Prostate gland (tissue), 2 donors: ENCODE measurements at regions not wholly inside any gene's neighbourhood (a gene's known extent, or its start where the extent isn't known, plus 50 kb on each side); places are given as distances from the start of the nearest gene placed in this dataset.

ENCODE experiments used
- DNase-seq: peaks from one replicate; pipeline ENCODE4 v3.0.0-alpha.2; 2019; ENCODE audit warnings: low spot score
- H3K27ac ChIP-seq, 2 donors: fragments of 200-600 bp; sonication (generic); 2 replicates each; pipeline ENCODE4 v1.5.1; 2017 to 2019
- H3K27me3 ChIP-seq: fragments of 200-600 bp; sonication (generic); replicated peaks from 2 replicates; pipeline ENCODE4 v1.5.1; 2019; ENCODE audit not compliant: insufficient read depth
- H3K36me3 ChIP-seq, 2 donors: fragments of 200-600 bp; sonication (generic); 1 replicate in 1 of 2; 2 replicates in 1 of 2; pipeline versions ENCODE4 v1.5.1 to v1.8.1; 2017 to 2019
- H3K4me1 ChIP-seq: fragments of 200-600 bp; sonication (generic); replicated peaks from 2 replicates; pipeline ENCODE4 v1.5.1; 2019
- H3K4me3 ChIP-seq, 2 donors: fragments of 200-600 bp; sonication (generic); 2 replicates each; pipeline ENCODE4 v1.5.1; 2017 to 2019
- H3K9me3 ChIP-seq: fragments of 200-600 bp; sonication (generic); 2 replicates; pipeline ENCODE4 v1.5.1; 2017
- CTCF ChIP-seq, 4 experiments: fragments of 200-600 bp in 2 of 4; fragments of 450-650 bp in 2 of 4; sonication (generic) in 2 of 4; IDR thresholded peaks; 1 replicate in 3 of 4; 2 replicates in 1 of 4; pipeline ENCODE4 v1.5.1; 2016 to 2019; ENCODE audit warnings: antibody characterized with exemption in 4 of 4, mild to moderate bottlenecking in 2 of 4, moderate library complexity in 2 of 4
- POLR2A ChIP-seq: fragments of 450-650 bp; IDR thresholded peaks from one replicate; pipeline ENCODE4 v1.6.1; 2016; ENCODE audit warnings: antibody characterized with exemption, mild to moderate bottlenecking
- POLR2AphosphoS5 ChIP-seq: sonication (generic); formaldehyde crosslinking; IDR thresholded peaks from one replicate; pipeline ENCODE4 v1.6.1; 2017; ENCODE audit warnings: antibody characterized with exemption
- WGBS: methylation state at CpG from one replicate; pipeline ENCODE4 v1.1.5; 2018; 5-methylcytosine and 5-hydroxymethylcytosine counted together
- intact Hi-C: fragments of 100-400 bp; cut with DNase I; formaldehyde crosslinking; loops from one replicate; pipeline ENCODE4 v1.14.2; 2022

DNA sequence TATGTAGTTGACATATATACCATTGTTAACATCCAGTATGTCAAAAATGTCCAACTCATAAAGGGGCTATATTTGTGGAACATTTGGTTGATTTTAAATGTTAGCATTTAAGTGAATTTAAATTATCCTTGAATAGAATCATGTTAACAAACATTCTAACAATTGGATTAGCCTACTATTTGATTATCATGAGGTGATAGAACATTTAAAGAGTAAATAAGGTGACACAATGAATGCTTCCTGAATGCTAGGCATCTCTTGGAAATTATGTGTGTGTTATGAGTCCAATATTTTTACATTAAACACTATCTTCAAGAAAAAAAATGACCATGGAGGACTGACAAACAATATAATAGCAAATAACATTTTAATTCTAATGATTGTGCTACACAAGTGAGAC lies 901.9 kb upstream of the AGA start:
- Histone ChIP-seq H3K4me3 (no peak overlapping the region), H3K9me3 (no peaks in the 10 kb centered on the region), H3K36me3 (no peaks in the 10 kb centered on the region), H3K27ac (no peak overlapping the region), H3K27me3 (no peaks in the 10 kb centered on the region), H3K4me1 (no peaks in the 10 kb centered on the region)
- TF ChIP-seq POLR2A (no peak), CTCF (IDR thresholded peaks at IDR 0.05) (no peak), POLR2AphosphoS5 (no peak)
- intact Hi-C loops: no loop called here
- no peak for DNase-seq

DNA sequence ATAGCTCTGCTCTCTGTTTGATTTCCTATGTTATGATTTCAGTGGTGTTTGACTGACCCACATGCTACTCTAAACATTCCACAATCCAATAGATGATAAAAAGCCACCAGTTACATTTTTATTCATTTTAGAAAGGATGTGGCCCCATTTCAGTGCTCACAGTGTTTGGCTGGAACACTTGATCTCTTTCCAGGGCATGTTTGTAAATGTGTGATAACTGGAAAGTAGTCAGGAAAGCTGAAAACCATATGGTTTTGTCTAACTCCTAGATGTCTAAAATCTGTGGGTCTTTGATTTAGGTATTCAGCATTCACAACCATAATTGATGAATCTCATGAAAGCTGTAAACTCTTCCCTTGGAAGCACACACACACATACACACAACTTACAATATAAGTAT lies 904.9 kb upstream of the AGA start:
- Histone ChIP-seq H3K4me3 (no peak overlapping the region), H3K36me3 (no peaks in the 10 kb centered on the region), H3K27me3 (no peaks in the 10 kb centered on the region), H3K4me1 (no peaks in the 10 kb centered on the region), H3K27ac (no peak overlapping the region), H3K9me3 (no peaks in the 10 kb centered on the region)
- intact Hi-C loops: no loop called here
- TF ChIP-seq POLR2A: no peak
- TF ChIP-seq CTCF (IDR thresholded peaks at IDR 0.05): no peak
- no peak for TF ChIP-seq POLR2AphosphoS5
- DNase-seq: no peak

DNA sequence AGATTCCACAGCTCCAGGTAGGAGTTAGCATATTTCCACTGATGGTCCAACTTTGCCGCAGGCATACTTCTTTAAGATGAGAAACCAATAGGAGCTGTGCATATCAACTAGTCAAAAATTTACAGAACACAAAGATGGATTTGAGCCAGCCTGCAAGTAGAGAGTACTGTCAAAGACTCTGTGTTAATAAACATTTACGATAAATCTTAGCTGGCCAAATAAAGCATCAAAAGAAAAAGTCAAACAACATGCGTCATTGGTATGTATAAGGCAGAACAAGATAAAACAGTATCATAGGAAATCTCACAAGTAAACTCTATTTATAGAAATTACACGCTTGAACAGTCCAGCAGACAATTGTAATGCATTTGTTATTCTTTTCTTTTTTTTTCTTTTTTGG lies 907.4 kb upstream of the AGA start:
- TF ChIP-seq POLR2AphosphoS5: no peak
- TF ChIP-seq CTCF (IDR thresholded peaks at IDR 0.05): no peak
- TF ChIP-seq POLR2A: no peak
- no peak for DNase-seq
- Histone ChIP-seq H3K4me1 (no peaks in the 10 kb centered on the region), H3K9me3 (no peaks in the 10 kb centered on the region), H3K27ac (no peak overlapping the region), H3K36me3 (no peaks in the 10 kb centered on the region), H3K27me3 (no peaks in the 10 kb centered on the region), H3K4me3 (no peak overlapping the region)
- 27% methylated on average over 4 of the region's 4 CpGs for WGBS
- intact Hi-C loops: no loop called here

DNA sequence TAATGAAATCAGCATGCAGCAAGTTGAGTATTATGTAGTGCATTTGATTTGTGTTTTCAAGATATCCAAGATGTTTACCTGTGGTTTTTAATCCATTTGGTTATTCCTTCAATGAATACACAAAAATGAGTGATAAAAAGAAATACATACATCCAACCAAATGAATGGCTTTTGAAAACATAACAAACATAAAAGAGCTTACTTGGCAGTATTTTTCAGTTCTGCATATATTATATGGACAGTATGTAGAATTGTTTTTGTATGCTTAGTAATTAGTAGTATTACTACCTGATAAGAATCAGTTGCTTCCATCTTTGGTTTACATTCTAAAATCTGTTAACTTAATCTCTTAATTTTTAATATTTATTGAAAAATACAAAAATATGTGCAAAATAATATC lies 908.9 kb upstream of the AGA start:
- no peak overlapping the region for H3K4me3 ChIP-seq
- no peak overlapping the region for H3K27ac ChIP-seq
- intact Hi-C loops: no loop called here
- no peak for TF ChIP-seq POLR2AphosphoS5
- no peak for DNase-seq
- no peaks in the 10 kb centered on the region for H3K36me3 ChIP-seq
- H3K9me3 ChIP-seq: no peaks in the 10 kb centered on the region
- no peaks in the 10 kb centered on the region for H3K4me1 ChIP-seq
- no peaks in the 10 kb centered on the region for H3K27me3 ChIP-seq

DNA sequence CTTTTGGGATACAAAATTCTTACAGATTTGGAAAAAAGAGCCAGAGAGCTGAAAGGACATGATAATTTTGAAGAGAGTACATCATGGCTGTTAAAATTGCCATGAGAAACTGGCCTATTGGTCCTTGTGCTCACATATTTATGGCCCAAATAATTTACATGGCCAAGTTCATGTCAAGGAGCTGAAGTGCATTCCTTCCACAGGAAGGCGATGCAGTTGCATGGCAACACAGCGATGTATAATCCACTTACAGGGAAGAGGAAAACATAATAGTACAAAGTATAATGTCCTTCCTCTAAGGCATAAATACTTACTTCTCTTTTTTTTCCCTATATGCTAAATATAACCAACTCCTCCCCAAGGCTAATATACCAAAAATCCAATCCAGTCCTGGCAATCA lies 914.5 kb upstream of the AGA start:
- no peak for DNase-seq
- Histone ChIP-seq H3K9me3 (no peaks in the 10 kb centered on the region), H3K27ac (no peak overlapping the region), H3K4me3 (no peak overlapping the region), H3K36me3 (no peaks in the 10 kb centered on the region), H3K27me3 (no peaks in the 10 kb centered on the region), H3K4me1 (no peaks in the 10 kb centered on the region)
- TF ChIP-seq POLR2A: no peak
- intact Hi-C loops: no loop called here
- WGBS: 87% methylated on average over 2 of the region's 2 CpGs

DNA sequence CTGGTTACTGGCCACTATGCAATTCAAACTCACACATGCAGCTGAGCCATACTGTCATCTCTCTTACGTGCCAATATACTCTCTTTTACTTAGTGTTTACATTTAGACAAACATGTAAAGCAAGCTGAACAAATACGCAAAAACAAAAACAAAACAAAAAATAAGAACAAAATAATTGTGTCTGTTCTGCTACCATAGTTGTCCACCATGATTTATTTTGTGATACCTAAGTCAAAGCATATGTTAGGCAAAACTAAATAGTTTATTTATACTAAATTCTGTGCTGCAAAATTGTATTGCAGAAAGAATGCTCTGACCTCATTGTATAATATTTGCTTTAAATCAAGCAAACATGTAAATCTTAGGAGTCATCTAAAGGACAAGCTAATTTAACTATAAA lies 943.2 kb upstream of the AGA start:
- 72% methylated on average over 2 of the region's 2 CpGs for WGBS
- no peak for DNase-seq
- H3K4me3 ChIP-seq: no peak overlapping the region
- H3K27me3 ChIP-seq: no peaks in the 10 kb centered on the region
- no peaks in the 10 kb centered on the region for H3K36me3 ChIP-seq
- no peak overlapping the region for H3K27ac ChIP-seq
- TF ChIP-seq POLR2A (no peak), CTCF (IDR thresholded peaks at IDR 0.05) (no peak)
- no peaks in the 10 kb centered on the region for H3K4me1 ChIP-seq
- no peaks in the 10 kb centered on the region for H3K9me3 ChIP-seq
- intact Hi-C loops: no loop called here
